ENCODE measurements at regions not wholly inside any gene's neighbourhood (a gene's known extent, or its start where the extent isn't known, plus 50 kb on each side); places are given as distances from the start of the nearest gene placed in this dataset.

DNA sequence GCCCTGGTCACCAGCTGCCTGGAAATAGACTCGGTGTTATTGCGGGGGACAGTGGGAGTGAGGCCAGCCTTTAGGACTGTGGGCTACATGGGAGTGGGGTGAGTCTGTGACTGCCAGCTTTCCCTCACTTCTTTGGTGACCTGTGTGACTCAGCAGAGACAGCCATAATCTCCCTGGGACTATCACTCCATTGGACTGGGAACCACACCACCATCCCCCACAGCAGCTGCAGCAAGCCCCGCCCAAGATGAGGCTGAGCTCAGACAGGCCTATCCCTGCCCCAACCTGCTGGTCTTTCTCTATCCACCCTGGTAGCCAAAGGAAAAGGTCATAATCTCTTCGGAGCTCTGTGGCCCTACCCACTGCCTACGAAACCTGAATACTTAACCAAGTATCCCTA is 263.2 kb downstream of the FZD1 start:
- FAIRE-seq = no peak

- no peak for FAIRE-seq
These were observed 269.8 kb downstream of the FZD1 start for GRCh38 chr7:91533996-91534395.

- FAIRE-seq = no peak
These were observed 273.3 kb downstream of the FZD1 start for GRCh38 chr7:91537260-91538152.

DNA sequence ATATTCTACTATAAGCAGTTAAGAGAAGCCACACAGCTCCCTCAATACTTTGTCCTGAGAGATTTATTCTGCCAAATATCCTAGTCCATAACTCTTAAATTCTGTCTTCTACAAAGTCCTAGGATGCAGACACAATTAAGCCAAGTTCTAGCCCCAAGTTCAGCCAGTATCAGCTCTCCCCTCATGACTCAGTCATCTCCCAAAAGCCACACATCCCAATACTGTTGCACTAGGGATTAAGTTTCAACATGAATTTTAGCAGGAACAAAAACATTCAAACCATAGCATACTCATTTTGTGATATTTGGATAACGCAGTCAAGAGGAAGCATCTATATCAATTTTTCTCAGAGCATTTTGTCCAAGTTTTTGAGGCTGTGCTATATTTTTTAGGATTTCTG is 277.4 kb downstream of the FZD1 start:
- FAIRE-seq = no peak

DNA sequence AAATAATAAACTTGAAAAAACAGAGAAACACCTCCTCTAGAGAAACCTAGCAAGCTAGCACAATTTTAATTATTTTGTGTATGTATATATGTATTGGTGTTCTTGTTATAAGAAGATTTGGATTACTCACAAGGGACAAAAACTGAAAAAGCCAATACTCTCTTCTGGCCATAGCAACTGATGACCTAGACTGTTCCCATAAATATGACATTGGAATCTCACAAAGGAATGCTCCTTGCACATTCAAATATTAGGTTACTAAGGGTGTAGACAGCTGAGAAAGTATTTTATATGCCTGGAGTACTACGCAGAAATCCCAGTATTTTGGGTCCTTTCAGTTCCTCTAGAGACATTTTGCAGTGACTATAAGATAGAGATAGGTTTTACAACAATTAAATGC is 279.4 kb downstream of the FZD1 start:
- no peak for FAIRE-seq

DNA sequence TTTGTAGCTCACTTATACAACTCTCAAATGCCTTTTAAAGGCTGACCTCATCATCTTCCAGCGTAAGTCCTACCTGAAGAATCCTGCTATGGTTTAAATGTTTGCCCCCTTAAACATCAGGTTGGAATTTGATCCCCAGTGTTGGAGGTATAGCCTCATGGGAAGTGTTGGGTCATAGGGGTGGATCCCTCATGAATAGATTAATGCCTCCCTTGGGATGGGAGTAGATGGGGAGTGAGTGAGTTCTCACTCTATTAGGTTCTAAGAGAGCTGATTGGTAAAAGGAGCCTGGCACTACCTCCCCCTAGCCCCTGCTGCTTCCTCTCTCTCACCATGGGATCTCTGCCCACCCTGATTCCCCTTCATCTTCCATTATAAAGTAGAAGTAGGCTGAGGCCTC is 285.6 kb downstream of the FZD1 start:
- FAIRE-seq = no peak

GRCh38 chr7:91550931-91551330 is 286.7 kb downstream of the FZD1 start:
- no peak for FAIRE-seq

DNA sequence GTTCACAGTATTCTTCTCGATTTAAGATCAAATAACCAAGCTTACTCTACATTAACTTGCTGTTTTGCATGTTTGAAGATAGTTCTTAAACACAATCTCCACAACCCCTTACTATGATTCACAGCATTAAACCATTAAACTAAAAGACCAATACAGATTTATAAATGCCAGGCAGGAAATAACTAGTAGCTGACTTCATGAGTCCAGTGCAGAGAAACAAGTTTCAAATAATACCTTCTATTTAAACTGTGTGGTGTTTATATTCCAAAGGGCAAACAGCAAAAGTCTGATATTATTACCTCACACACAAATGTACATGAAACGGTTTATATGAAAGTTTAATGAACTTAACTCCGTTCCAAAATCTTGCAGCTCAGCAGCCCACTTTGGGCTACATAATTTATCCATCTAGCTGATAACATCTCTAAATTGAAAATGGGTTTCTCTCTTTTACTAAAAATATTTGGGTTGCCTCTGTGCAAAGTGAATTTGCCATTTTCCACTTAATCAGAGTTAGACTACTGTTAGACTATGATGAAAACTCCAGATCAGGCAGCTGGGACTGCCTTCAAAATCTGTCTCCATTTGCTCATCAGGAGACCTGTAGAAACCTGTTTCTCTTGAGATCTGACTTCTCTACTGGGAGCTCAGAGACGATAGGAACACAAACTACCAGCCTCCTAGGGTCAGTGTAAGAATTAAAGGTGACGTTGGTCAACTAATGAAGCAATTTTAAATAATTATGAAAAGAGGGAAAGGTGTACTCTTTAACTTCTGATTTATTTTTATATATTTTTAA is 287.3 kb downstream of the FZD1 start:
- no peak for FAIRE-seq

GRCh38 chr7:91553410-91553895 is 289.2 kb downstream of the FZD1 start:
- FAIRE-seq = no peak

GRCh38 chr7:91554883-91555282 is 290.6 kb downstream of the FZD1 start:
- FAIRE-seq = no peak

DNA sequence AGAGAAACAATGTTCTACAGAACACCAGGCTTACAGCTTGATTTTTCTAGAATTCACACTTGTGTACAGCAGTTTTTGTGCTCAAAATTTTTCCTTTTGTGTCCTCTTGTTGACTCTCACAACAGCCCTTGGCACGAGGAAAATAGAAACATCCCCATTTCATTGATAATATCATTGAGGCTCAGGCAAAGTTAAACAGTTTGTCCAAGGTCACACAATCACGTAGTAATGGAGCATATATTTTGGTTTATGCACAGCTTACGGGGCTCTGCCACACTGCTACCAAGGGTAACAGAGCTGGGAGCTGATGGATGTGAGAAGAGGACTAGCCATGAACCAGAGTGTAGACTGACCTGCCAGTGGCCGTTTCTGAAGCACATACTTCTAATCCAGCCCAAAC is 292.0 kb downstream of the FZD1 start:
- no peak for FAIRE-seq

DNA sequence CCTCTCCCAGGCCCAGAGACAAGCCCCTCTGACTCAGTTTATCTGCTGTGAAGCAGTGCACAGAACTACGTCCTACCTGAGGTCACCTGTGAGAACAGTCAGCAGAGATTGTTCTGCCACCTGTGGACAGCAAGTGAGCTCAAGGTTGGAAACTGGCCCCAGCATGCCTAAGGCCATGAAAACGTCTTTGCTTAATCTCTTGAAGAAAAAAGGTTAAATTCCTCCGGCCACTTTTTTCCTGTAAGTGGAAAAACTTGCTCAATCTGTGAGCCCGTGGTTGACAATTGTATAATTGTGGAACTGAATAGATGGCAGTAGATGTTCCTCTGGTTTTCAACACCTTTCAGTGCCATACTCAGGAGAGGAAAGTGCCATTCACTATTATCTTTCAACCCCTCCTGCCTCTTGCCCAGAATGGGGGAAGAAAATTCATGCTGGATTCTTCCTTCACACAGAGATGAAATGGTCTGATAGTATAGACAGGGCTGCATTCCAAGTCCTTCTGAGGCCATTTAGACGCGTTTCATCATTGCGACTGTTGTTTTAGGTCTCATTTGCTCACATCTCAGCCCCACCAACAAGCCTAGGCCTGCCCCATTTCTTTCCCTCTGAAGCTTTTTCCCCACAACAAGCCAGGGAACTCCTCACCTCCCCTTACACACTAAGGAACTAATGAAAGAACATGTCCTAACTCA is 292.9 kb downstream of the FZD1 start:
- FAIRE-seq = no peak

DNA sequence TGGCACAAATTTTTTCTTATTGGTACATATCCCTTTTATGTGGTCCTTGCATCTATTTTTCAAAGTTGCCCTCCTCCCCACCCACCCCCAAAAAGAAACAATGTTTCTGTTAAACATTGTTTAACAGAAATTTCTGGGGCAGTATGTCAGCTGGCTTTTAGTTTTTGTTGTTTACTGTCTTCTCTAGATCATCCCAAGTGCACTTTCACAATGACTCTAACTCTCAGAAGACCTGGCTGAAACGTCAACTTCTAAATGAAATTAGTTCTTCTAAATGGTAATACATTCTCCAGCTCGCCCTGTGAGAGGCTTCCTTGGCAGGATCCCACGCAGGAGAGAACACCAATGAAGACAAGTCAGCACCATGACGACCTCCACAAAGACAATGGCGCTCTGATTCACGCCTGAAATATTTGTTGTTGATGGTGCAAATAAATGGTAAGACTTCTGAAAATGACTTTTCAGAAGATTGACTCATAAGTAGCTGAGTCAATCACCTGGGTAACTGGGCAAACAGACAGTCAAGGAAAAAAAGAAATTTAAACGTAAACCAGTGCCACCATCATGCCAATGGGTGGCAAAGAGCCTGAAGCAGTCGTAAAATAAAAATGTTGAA is 293.7 kb downstream of the FZD1 start:
- no peak for FAIRE-seq

DNA sequence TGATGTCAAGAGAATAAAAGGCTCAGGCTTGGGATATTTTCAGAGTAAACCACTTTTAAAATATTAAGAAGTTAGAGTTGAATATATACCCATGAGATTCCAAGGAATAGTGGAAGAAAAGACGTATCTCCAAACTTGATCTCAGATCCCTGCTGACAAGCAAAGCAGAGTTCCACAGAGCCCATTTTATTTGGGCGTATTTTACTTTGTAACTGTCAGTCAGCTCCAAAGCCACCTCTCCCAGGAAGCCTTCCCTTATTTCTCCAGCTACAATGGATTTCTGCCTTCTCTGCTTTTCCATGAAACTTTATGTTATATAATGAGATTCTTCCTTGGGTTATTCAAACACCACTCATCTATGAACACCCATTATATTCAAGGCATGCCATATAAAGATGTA is 295.7 kb downstream of the FZD1 start:
- FAIRE-seq = no peak

DNA sequence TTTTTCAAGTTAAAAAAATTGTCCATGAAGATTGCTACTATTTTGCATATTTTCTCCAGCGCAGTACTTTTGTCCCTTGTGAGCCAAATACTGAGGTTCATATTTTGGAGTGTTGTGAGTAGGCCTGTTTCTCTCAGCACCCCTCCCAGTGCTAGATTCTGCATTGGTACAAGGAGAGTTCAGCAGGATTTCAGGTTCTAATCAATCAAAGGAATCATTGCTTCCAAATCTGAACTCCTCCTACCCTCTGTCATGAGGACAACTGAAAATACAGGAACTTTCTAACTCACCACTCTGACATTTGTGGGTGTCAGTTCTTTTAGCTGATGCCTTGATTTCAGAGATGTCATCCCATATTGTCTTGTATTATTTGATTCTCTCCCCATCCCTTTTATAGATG is 299.9 kb downstream of the FZD1 start:
- no peak for FAIRE-seq

- no peak for FAIRE-seq
These were observed 300.3 kb downstream of the FZD1 start for GRCh38 chr7:91564541-91564940.

- no peak for FAIRE-seq
These were observed 301.5 kb downstream of the FZD1 start for GRCh38 chr7:91565499-91566401.

DNA sequence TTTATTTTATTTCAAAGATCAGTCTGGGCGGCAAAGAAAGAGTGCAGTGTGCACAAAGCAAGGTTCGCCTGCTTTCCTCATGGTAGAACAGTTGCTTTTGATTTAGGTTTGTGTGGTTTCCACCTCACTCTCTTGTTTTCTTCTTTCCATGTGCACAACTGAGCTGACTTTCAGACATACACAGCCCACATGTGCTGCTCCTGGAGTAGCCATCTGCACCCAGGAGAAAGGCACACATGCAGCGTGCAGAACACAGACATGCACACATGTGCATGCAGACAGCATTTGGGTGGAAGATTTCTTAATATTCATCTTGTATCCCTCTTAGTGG is 302.1 kb downstream of the FZD1 start:
- no peak for FAIRE-seq

- no peak for FAIRE-seq
These were observed 303.1 kb downstream of the FZD1 start for GRCh38 chr7:91567081-91568012.

DNA sequence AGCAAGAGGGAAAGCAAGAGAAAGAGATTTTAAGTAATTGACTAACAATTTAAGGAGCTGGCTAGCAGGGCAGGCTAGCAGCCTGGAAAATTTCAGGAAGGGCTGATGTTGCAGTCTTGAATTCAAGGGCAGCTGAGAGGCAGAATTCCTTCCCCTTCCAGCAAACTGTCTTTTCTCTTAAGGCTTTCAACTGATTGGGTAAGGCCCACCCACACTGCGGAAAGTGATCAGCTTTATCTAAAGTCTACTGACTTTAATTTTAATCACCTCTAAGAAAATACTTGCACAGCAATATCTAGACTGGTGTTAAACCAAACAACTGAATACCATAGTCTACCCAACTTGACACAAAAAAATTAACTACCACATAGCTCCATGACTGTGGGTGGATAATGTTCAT is 303.9 kb downstream of the FZD1 start:
- no peak for FAIRE-seq
